GM19372 (cell line): ENCODE measurements at regions not wholly inside any gene's neighbourhood (a gene's known extent, or its start where the extent isn't known, plus 50 kb on each side); places are given as distances from the start of the nearest gene placed in this dataset.
"Not testable (repeated sequence)": the region's sequence is repeated elsewhere in the genome, so short reads cannot be mapped to it uniquely, and the experiment has no call there.

Experiments used
- ATAC-seq: cut with Tn5 transposase; IDR thresholded peaks from one replicate; pipeline ENCODE4 v1.9.1; 2021; ENCODE audit warnings: mild to moderate bottlenecking, low read depth, moderate library complexity; ENCODE audit not compliant: unreplicated experiment

DNA sequence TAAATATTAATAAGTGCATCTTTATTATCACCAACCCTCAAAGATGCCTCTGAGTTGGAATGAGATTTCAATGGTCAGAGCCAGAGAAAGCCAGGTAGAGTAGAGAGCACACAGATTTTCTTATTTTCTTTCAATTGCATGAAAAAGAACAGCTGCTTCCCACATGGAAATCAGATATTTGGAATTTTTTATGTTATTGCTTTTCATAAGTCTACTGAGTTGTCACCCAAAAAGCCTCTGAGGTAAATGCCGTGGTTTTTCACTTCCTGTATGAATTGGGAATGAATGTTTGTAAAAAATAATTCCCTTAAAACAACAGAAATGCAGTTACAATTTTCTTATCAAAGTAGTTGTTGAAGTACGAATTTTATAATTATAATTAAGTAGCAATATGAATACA lies 563.1 kb downstream of the RFPL4B start:
- no peak for ATAC-seq

DNA sequence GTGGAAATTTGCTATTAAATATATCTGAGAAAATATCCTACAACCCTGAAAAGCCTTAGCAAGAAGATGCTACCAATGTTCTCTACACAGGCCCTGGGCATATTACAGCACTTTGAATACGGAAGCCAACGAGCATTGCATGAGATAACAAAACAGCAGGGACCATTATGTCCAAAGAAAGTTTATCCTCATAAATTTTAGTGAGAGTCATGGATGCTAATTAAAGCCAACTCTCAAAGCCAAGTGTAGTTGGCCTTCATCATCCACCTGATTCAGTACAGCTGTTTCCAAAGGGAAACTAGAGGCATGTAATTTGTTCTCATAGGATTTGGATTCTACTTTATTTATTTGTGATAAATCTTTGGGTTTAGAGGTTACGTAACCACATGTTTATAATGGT lies 564.8 kb downstream of the RFPL4B start:
- ATAC-seq = no peak

DNA sequence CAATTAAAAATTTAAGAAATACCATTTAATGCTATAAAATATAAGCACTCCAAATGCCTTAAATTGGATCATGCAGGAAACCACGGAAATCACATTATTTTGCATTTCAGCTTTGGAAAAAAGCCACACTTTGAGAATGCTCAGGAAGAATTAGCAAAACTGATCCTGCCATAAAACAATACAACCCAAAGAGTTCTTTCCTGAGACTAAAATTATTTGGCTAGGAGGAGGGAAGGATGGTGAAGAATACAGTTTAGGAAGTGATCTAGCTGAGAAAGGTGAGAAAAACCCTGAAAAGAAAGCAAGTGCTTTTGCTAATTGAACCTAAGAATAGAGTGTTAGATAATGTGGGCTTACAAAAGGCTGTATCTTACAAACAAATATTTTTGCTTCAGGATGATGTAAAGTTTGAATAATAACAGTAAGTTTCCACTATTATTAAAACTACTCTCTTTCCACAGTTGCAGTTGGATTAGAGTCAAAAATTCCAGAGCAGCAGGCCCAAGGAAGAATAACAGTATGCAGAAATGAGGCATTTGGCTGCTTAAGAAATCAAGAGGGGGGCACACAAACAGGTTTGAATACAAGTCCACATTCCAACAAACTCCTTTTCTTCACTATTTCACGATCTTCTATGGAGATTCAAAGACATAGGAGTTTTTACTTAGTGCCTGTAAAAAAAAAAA lies 565.4 kb downstream of the RFPL4B start:
- no peak for ATAC-seq

DNA sequence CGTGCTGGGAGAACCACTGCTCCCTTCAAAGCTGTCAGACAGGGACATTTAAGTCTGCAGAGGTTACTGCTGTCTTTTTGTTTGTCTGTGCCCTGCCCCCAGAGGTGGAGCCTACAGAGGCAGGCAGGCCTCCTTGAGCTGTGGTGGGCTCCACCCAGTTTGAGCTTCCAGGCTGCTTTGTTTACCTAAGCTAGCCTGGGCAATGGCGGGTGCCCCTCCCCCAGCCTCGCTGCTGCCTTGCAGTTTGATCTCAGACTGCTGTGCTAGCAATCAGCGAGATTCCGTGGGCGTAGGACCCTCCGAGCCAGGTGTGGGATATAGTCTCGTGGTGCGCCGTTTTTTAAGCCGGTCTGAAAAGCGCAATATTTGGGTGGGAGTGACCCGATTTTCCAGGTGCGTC lies 572.6 kb downstream of the RFPL4B start:
- ATAC-seq = not testable (repeated sequence)

DNA sequence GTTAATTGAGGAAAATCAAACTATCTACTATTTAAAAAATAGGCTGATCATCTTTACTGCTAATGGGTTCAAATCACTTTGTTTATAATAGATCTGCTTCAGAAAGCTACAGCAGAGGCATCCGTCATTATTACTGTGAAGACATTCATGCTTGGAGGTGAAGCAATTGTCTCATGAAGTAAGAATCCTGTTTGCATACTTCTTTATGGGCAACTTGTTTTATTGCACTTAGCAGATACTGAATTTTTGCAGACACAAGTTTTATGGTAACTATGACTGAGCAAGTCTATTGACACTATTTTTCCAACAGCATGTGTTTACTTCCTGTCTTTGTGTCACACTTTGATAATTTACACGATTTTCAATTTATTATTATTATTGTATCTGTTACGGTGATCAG lies 573.9 kb downstream of the RFPL4B start:
- no peak for ATAC-seq

DNA sequence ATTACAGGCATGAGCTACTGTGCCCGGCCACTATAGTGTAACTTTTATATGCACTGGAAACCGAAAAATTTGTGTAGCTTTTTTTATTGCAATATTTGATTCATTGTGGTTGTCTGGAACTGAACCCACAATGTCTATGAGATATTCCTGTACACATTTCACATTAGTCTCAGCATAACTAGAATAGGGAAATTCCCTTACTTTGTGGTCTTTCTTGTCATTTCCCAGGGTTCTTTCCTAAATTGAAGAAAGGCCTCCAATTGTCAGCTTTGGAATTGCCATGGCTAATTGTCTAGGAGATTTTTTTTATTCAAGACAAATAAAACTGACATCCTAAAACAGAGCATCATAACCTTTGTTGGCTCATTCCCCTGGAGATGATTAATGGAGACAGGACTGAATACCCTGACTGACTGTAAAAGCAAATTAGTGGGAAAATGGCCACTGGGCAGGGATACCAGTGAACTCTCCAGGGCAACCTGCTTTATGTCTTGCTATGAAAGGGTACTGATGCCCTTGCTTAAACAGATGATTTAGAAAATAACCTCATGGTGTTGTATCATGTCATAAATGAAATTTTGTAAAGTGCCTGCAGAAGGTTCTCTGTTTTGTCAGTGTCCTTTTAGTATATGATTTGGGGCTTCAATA lies 576.9 kb downstream of the RFPL4B start:
- no peak for ATAC-seq

DNA sequence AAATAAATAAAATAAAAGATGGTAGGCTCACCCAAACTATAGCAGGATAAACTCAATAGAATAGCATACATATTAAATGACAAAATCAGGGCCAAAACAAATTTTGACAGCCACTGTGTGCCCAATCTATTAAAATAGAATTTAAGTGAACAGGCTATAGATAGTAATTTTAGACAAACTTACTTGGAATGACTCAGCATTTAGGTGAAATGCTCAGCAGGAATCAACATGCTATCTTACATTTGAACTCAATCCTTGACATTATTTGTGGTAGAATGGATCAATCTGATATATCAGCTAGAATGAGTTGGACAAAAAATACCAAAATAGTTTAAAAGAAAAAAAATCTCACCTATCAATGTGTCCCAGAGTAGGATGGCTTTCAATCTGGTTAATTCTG lies 578.6 kb downstream of the RFPL4B start:
- ATAC-seq = no peak

DNA sequence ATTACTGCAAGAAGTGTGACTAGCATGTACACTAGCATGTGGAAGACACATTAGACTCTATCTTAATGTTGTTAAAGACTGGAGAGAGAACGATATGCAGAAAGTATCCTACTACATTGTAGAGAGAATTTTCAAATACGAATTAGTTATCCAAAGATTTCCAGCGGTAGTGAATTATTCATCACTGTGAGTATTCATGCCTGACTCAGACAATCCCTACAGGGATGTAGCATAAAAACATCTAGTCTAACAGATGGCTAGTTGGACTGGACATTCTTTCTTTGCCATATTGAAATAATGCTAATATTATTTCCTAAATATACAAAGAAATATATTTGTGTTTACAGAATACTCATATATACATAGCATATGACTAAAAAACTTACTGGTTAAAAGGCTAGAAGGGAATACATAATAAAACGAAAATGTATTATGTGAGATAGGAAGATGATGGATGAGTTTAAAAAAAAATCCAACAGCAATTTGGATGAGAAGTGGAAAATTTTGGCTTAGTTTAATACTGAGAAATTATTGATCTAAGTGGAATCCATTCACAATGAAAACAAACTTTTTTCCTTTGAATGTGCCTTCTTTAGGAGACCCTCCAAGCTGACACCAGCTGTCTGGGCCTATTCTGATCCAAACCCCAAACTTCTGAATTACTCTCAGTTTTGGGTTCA lies 580.7 kb downstream of the RFPL4B start:
- no peak for ATAC-seq

DNA sequence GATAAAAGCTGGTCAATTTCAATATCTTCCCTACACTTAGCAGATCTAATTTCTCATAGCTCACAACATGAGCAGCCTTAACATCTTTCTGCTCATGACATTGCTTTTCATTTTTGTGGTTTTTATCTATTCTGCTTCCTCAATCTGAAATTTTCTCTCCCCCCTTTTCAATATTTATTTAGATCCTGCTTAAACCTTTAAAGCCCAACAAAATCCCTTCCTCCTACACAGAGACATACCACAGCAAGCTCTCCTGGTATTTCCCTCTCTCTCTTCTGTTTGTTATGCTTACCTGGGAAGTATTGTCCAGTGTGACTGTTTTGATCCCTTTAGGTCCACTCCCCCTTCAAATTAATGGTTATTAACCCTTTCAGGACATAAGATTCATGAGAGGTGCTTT lies 582.5 kb downstream of the RFPL4B start:
- ATAC-seq = no peak

DNA sequence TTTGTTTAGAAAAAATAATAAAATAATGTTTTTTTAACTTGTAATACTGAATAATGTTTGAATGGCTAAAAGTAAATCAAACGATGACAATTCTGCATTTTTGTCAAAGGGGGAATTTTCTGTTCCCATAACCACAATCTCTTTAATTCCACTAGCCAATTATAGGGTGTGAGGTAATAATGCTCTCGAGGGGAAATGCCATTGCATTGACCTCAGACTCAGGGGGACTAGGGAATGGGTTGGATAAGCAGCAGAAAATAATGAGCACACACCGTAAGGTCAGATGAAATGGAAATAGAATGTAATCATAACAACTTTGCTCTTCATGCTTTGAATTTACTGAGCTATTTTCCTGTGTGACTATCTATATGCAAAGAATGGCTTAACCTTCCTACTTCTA lies 584.7 kb downstream of the RFPL4B start:
- ATAC-seq = no peak

DNA sequence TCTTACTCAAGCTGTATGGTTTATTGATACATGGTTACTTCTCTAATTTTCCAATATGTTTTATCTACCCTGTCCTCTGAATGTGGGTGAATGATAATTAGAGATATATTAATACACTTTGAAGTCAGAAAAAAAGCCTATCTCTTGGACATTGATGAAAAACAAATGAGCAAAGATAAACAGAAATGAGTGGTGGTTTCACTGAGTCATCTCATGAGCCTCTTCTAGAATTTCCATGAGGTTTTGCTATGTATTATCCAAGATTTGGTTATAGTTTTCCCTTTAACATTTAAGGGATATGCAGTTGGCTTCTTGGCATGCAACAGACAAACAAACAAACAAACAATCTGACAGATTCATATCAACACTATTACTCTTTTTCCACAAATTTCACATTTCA lies 586.8 kb downstream of the RFPL4B start:
- no peak for ATAC-seq

DNA sequence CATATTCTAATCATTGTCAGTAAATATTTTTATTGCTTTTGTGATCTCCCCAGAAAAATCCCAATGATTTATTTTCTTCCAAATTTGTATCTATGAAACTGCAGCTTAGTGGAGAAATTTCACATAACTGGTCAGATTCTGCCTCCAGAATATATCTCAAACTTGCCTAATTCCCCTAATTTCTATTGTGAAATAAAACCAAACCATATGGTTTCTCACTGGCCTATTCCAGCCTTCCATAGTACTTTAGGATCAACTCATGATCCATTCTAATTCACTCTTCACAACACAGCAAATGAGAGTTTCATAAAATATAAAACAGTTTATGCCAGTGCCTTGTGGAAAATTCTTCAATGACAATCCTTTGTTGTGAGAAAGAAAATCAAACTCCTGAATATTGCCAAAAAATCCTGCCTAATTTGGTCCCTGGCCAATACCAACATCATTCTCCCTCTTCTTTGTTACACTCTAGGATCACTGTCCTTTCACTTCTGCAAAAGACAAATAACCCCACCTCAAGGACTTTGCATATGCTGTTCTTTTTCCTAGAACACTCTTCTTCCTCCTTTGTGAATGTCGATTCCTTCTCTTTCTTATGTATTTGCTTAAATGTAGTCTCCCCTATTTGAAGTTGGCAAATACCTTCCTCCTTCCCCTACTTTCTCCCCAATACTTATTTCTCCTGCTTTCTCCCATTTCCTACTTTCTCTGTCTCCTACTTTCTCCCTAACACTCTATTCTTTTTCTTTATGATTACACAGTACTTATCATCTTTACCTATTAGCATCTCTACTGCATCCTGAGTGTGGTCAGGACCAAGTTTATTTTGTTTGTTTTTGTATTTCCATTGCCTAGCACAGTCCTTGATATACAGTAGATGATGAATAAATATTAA lies 587.5 kb downstream of the RFPL4B start:
- ATAC-seq = no peak

DNA sequence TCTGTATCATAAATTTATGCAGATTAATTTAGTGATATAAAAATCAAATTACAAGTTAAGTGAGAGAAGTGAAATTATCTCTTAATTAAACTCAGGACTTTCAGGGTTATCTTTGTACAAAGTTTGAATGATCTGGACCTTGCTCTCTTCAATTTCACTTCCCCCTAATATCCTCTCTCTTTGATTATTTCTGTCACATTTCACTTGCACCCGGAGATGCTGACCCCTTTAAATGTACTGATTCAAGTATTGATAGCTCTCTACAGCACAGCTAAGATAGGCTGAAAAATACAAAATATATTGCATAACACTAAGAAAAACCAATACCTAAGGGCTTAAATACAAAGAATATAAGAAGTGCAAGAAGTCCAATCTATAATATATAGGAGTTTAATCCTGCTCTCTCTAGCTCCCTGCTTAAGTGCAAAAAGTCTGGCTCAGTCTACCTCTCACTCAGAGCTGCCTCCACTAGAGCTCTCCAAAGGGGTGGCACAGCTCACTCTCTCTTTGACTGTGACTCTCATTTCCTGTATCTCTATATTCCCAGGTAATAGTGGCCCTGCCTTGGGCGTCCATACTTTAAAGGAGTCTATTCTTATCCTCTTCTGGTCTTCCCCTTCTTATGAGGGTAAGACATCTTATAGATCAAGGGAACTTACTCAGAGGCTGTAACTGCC lies 588.4 kb downstream of the RFPL4B start:
- ATAC-seq = no peak

DNA sequence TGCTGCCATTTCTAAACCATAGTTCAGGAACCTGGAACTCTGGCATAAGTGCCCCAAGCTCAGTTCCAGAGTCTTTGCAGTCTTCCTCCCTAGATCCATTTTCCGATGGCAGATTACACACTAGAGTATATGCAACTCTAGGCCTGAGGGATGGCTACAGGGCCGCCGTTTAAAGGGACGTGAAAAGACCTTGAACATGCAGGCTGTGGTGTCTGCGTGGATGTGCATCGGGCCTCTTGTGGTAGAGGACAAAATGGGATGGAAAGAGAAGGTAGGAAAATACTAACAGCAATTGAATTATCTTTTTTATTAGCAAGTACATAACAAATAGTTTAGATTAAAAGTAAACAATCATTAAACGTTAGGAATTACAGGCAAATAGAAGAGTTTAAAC lies 588.9 kb downstream of the RFPL4B start:
- ATAC-seq = no peak

DNA sequence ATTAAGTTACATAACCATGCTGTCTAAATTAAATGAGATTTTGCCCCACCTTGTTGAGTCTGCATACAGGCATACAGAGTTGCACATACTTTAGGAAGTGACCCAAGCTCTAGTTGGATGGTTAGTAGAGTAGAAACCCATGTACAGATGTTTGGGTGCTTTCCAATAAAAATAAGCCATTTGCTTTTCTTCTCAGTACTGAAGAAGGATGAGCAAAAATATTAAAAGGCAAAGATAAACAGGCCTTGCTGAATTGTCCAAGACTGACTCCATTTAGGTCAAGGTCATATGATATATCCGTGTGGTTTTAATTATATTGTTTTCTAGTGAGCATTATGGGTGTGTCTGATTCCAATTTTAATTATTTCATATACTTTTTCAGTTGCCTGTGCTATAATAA lies 589.4 kb downstream of the RFPL4B start:
- no peak for ATAC-seq

DNA sequence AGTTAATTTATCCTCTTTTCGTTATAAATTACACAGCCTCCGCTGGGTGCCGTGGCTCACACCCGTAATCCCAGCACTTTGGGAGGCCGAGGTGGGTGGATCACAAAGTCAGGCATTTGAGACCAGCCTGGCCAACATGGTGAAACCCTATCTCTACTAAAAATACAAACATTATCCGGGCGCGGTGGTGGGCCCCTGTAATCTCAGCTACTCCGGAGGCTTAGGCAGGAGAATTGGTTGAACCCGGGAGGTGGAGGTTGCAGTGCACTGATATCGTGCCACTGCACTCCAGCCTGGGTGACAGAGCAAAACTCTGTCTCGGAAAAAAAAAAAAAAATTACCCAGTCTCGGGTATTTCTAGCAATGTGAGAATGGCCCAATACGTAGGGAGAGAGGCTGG lies 590.6 kb downstream of the RFPL4B start:
- not testable (repeated sequence) for ATAC-seq

DNA sequence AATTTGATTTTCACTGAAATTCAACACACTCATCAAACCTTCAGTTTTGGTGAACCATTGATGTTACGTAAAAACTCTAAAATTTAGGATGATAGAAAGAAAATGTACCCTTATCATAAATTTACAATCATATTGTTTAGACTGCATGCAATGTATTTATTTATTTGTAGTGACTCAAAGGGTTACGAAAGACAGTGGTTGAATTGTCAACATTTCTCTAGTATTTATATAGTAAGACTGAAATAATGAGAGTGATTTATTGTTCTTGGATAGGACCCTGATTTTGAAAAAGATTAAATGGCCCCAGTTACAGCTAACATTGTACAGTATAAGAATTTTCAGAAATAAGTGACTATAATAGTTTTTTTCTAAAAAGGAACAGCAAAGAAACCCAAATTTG lies 591.5 kb downstream of the RFPL4B start:
- no peak for ATAC-seq

DNA sequence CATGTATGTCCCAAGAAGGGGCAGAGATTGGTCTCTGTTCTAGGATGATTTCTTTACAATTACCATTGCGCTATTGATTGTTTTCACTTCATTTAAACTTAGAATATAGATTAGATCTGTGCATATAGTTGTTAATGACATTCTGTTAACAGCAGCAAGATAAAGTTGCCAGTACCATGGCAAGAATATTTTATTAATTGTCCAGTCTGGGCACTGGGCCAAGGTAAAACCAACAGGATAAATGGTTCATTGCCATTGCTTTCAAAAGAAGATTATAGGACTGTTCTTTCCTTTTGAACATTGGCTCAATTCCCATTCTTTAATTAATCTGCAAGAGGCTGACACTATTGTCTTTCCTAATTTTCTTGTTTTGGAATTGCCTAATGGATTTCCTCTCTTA lies 592.4 kb downstream of the RFPL4B start:
- no peak for ATAC-seq

DNA sequence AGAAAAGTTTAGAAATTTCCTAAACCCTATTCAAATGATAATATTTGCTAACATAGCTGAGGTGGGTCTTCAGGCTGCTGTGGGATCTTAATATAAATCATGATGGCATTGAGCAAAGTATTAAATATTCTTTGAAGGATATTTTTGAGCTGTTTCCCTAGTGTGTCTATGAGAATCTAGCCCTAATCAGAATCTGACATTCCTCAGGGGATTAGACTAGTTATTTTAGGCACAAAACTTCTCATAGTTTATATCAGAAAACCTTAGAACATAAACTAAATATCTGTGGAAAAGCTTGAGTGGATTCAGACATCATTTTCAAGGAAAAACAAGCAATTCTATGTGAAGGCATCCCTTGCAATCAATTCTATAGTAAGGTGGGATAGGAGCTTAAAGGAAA lies 594.5 kb downstream of the RFPL4B start:
- ATAC-seq = no peak

DNA sequence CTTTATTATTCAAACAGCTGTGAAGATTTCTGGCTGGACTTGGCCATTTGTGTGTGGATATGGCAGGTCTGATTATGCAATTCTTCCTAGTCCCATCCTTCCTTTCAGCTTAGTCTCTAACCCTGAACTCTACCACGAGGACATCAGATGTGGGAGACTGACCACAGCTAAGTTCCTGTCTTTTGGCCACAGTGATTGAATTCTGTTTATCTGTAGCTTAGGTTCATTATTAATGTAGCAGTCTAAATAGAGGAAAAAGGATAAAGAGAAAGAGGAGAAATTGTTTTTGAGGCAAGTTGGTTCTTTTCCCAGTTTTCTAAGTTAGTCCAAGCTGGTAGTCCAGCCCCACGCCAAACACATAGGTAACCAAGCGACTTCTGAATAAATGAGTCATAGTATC lies 598.9 kb downstream of the RFPL4B start:
- ATAC-seq = no peak
